A673 (cell line): ENCODE measurements at regions not wholly inside any gene's neighbourhood (a gene's known extent, or its start where the extent isn't known, plus 50 kb on each side); places are given as distances from the start of the nearest gene placed in this dataset.

ENCODE experiments used
- EZH2 ChIP-seq: fragments of 200-600 bp; sonication (generic); IDR thresholded peaks from 2 replicates; pipeline ENCODE4 v1.6.1; 2017; ENCODE audit warnings: borderline replicate concordance, low read depth, mild to moderate bottlenecking, mixed read lengths, antibody characterized with exemption, low read length; ENCODE audit not compliant: poor library complexity, severe bottlenecking
- TF ChIP-seq, protein P1 (sequence below): fragments of 300-800, 200-600 bp; sonication (generic); conservative IDR thresholded peaks from 2 replicates; pipeline ENCODE4 v1.5.1; 2017; ENCODE audit warnings: low read depth, mild to moderate bottlenecking, antibody characterized with exemption, low read length, moderate library complexity, mixed read lengths

DNA sequence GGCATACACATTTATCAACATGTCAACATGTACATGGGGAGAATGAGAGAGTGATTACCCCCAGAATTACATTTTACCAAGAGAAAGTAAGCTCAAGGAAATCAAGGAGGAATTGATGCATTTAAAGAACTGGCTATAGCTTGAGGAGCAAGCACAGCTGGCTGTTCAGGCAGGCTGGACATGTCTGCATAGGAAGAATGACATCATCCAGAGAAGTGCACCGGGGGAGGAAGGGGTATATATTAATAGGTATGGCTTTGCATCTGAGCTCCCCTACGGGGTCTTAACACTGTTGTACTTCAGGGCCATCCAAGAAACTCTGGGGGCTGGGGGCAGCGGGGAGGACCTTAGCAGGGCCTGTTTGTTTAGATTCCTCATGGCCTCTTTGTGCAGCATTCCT lies 222.4 kb upstream of the VCX start:
- TF ChIP-seq, protein P1, sequence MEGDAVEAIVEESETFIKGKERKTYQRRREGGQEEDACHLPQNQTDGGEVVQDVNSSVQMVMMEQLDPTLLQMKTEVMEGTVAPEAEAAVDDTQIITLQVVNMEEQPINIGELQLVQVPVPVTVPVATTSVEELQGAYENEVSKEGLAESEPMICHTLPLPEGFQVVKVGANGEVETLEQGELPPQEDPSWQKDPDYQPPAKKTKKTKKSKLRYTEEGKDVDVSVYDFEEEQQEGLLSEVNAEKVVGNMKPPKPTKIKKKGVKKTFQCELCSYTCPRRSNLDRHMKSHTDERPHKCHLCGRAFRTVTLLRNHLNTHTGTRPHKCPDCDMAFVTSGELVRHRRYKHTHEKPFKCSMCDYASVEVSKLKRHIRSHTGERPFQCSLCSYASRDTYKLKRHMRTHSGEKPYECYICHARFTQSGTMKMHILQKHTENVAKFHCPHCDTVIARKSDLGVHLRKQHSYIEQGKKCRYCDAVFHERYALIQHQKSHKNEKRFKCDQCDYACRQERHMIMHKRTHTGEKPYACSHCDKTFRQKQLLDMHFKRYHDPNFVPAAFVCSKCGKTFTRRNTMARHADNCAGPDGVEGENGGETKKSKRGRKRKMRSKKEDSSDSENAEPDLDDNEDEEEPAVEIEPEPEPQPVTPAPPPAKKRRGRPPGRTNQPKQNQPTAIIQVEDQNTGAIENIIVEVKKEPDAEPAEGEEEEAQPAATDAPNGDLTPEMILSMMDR: no peak
- no peak for TF ChIP-seq EZH2
